ENCODE measurements at regions not wholly inside any gene's neighbourhood (a gene's known extent, or its start where the extent isn't known, plus 50 kb on each side); places are given as distances from the start of the nearest gene placed in this dataset.

GRCh38 chr5:51860532-51861018, 477.3 kb downstream of the ISL1 start:
- TF ChIP-seq CTCF (IDR thresholded peaks at IDR 0.05), result no peak
- no peak for TF ChIP-seq EZH2 (IDR thresholded peaks at IDR 0.05)
- TF ChIP-seq EZH2phosphoT487 (IDR thresholded peaks at IDR 0.05), result no peak
